ENCODE measurements at regions not wholly inside any gene's neighbourhood (a gene's known extent, or its start where the extent isn't known, plus 50 kb on each side); places are given as distances from the start of the nearest gene placed in this dataset.

DNA sequence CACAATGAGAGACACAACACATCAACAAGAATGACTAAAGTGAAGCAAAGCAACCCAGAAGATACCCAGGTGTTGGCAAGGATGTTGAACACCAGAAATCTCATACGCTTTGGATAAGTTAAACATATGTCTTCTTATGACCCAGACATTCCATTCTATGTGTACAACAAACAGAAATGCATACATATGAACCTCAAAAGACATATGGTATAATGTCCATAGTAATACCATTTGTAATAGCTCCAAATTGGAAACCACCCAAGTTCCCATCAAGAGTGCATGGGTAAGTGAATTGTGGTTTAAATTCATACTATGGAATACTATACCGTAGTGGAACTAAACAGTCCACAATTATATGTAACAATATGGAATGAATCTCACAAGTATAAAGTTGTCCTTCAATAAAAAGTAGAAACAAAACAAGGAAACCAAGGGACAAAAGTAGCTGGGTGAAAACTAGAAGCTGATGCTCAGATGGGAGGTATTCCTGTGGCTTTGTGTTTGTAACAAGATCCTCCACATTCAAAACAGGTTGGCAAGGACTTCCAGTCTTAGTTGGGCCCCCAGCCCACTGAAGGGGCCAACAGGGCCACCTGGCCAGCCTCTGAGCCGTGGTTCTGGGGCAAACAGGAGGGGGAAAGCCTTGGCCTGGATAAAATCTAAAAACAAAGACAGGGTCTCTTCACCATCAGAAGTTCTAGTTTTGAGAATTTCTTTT, 171.8 kb upstream of the PITX1 start:
- no peak for DNase-seq (ENCODE audit: low read depth, low spot score)

DNA sequence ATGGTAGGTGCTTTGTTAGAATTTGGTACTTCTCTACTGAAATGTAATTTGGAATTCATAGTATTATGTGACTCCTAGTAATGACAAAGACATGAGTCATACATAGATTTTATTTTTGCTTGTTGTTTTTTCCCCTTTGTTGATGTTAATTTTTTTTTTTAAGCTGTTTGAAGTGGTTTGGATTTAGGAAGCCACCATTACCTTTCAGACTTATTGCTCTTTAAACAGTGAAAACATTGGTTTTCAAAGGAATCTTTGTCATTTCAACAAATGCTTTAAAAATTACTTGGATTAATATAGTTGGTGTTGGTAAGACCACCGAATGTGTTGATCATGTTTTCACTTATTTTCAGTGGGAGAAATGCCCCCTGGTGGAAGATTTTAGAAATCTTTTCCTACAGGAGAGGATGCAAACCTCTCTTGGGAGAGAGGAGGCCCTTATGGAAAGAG, 170.1 kb upstream of the PITX1 start:
- no peak for DNase-seq (ENCODE audit: low read depth, low spot score)

DNA sequence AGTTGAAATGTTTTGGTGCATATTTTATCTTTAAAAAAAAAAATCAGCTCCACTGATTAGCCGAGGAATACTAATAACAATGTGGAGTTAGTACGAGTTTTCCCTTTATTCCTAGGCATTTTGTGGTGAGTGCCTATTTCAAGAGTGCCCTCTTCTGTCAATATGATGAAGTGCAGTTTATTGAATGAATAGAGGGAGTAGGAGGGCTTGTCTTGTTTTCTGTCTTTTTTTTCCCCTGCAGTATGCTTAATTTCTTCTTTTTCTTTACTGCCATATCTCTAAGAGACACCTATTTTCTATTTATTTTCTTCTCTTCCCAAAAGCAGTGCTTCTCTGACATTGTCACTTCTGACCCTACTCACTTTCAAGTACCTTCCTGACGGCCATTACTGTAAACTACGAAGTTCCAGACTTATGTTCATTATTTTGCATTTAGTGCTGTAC, 169.6 kb upstream of the PITX1 start:
- DNase-seq (ENCODE audit: low read depth, low spot score), result no peak

- no peak for DNase-seq (ENCODE audit: low read depth, low spot score)
Measured at GRCh38 chr5:135203019-135203418, 169.0 kb upstream of the PITX1 start.

GRCh38 chr5:135199919-135200318, 165.9 kb upstream of the PITX1 start:
- no peak for DNase-seq (ENCODE audit: low read depth, low spot score)

DNA sequence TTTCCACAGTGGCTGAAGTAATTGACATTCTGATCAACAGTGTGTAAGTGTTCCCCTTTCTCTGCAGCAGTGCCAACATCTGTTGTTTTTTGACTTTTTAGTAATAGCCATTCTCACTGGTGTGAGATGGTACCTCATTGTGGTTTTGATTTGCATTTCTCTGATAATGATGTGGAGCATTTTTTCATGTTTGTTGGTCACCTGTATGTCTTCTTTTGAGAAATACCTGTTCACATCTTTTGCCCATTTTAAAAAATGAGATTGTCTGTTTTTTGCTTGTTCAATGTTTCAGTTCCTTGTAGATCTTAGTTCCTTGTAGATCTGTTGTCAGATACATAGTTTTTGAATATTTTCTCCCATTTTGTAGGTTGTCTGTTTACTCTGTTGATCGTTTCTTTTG, 162.5 kb upstream of the PITX1 start:
- no peak for DNase-seq (ENCODE audit: low read depth, low spot score)

GRCh38 chr5:135195270-135195608, 161.2 kb upstream of the PITX1 start:
- no peak for DNase-seq (ENCODE audit: low read depth, low spot score)

GRCh38 chr5:135194573-135195269, 160.7 kb upstream of the PITX1 start:
- no peak for DNase-seq (ENCODE audit: low read depth, low spot score)

GRCh38 chr5:135194126-135194488, 160.1 kb upstream of the PITX1 start:
- DNase-seq (ENCODE audit: low read depth, low spot score), result no peak

GRCh38 chr5:135193213-135194125, 159.4 kb upstream of the PITX1 start:
- no peak for DNase-seq (ENCODE audit: low read depth, low spot score)

GRCh38 chr5:135192351-135192750, 158.3 kb upstream of the PITX1 start:
- no peak for DNase-seq (ENCODE audit: low read depth, low spot score)

DNA sequence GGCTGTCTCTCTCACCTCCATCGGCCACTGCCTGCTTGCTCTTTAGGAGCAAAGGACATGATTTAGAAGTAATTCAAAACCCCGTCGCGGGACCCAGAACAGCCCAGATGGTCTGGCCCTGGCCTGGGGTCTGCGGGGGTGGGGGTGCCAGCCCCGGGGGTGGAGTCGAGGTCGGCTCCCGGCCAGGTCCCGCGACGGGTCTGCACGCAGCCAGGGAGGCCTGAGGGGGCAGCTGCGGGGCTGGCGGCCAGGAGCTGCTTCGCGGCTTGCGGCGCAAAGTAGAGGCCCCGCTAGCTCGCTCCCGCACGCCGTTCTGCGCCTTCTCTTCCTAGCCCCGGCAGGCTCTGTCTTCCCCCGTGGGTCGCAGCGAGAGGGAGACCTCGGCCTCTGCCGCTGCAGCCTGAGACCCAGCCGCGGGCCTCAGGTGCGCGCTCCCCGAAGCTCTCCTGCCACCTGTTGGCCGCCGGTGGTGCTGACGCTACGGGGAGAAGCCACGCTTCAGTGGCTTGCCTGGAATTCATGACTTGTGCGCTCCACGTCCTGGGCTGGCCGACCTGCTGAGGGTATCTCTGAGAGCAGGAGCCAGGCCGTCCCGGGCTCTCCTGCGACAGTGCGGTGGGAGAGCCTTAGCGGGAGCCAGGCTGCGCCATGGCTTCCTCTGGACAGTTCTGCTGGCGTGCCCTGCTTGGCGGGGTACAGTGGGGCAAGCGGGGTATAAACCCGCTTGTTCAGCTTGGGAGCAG, 157.2 kb upstream of the PITX1 start:
- DNase-seq (ENCODE audit: low read depth, low spot score), result no peak

- DNase-seq (ENCODE audit: low read depth, low spot score), result no peak
Measured at GRCh38 chr5:135190416-135191083, 156.5 kb upstream of the PITX1 start.

DNA sequence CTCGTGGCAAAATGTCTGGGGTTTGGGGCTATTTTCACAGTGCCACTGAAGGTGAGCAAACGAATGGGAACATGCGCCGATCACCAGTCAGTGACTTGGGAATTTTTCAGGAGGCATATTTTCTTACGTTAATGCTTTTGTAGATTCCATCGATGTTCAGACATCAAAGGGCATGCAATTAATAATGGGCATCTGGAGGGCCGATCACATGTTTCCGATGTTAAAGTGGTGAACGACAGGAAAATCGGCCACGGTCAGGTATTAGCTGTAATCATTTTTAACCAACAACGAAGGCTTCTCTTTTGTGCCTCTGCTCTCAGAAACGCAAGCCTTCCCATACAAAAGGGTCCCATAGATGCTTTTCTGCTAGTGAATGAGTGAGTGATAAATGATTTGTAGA, 155.0 kb upstream of the PITX1 start:
- DNase-seq (ENCODE audit: low read depth, low spot score), result no peak

DNA sequence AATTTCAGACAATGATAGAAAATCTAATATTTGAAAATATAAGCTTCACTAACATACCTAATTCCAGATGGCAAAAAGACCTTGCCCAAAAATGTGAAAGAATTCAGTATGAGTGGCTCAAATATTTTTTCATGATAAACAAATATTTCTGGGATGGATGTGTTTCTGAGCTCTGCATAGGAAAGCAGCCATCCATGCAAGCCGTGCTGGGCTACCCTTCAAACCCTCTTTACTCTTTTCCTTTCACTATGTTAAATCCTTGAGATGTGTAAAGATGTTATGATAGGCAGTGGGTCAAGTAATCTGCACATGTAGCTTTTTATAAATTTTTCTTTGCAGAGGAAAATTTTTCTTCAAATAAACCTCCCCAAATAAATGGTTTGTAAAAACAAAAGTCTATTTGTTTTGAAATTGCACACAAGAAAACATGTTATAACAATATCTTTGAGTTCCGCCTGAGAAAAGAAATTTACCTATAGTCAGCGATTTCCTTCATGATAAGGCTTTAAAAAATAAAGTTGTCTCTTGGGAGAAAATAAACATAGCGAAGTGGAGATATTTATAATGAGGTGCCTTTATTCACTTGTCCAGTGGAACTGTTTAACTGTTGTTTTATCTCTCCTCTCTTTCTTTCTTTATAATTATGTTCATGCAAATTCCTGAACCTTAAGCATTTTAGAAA, 154.3 kb upstream of the PITX1 start:
- DNase-seq (ENCODE audit: low read depth, low spot score), result no peak

DNA sequence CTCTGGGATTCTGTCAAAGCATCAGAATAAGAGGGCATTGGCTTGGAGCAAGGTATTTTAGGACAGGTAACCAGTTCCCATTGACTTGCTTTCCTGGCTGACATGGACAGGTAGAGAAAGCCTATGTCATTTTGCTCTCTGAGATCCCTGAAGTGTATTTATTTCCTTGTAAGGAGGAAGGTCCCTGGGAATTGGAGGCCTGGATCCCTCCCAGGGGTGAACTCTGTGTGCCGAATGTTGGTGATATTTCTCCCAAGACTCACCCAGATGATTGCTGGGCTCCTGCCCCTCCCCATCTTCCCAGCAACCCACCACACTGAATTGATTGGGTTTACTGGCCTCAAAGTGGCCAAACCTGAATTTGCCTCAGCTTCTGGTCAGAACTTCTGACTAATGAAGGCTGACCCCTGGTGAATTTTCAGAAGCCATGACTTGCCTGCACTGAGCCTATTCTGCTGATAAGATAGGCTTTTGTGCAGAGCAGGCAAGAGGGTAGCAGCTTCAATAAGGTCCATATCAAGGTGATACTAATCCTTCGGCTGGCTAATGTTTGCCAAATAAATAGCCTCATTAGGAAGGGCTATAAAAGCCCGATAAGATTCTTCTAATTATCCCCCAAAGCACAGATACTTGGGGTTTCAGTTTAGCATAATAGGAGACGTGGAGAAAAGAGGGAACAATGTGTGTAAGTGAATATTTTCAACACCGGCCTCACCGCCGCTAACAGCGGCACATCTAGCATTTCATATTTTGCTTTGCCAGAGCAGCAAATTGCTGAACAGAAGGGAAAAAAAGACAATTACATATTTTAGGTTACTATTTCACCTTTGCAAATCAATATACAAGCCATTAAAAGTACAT, 152.9 kb upstream of the PITX1 start:
- no peak for DNase-seq (ENCODE audit: low read depth, low spot score)

GRCh38 chr5:135185481-135186065, 151.5 kb upstream of the PITX1 start:
- DNase-seq (ENCODE audit: low read depth, low spot score), result no peak

- no peak for DNase-seq (ENCODE audit: low read depth, low spot score)
Measured at GRCh38 chr5:135184646-135185045, 150.6 kb upstream of the PITX1 start.

DNA sequence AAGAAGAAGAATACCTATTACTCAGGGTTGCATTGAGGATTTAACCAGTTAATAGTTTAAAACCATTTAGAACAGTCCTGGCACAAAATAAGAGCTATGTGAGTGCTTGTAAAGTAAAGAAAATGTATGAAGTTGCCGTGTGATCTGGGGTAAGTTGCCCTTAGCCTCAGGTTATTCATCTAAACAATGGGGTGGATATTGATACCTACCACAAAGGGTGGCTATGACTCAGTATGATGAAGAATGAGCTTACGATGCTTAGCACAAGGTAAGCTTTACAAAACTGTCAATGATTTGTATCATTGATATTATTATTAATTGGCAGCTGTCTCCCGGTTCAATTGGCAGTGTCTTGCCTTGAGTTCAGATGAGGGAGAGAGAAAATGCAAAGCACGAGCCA, 149.4 kb upstream of the PITX1 start:
- DNase-seq (ENCODE audit: low read depth, low spot score), result no peak

Data from smooth muscle cell of the brain vasculature (primary cell).